ENCODE measurements at regions not wholly inside any gene's neighbourhood (a gene's known extent, or its start where the extent isn't known, plus 50 kb on each side); places are given as distances from the start of the nearest gene placed in this dataset.

DNA sequence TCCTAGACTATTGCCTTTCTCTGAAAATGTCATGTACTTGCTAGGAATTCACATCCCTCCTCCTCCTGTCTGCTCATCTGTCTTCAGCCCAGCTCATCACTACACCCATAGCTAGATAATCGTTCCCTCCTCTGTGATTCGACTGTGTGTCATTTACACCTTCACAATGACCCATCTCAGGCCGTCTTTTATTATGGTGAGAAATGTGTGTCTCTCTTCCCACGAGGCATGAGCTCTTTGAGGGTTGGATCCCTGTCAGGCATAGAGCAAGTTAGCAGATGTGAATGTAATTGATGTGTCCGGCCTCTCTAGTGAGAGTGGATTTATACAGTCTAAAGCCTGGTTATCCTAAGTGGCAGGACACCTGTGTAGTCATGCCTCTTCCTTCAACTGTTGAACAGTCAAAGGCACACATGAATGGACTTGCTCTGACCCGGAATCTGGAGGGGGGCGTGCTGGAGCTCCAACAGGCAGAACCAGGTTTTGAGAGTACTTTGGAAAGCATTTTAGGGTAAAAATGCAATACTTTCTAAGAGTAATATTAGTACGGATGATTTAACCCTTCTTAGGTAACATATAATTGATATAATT, 182.1 kb downstream of the UTRN start:
- TF ChIP-seq CTCF (IDR thresholded peaks at IDR 0.05) (no peak), POLR2A (IDR thresholded peaks at IDR 0.05) (no peak)
